NCI-H2227 (cell line): ENCODE measurements at regions not wholly inside any gene's neighbourhood (a gene's known extent, or its start where the extent isn't known, plus 50 kb on each side); places are given as distances from the start of the nearest gene placed in this dataset.

Experiments
- DNase-seq: peaks from one replicate; lab custom pipeline; 2025; ENCODE audit not compliant: unreplicated experiment; lab: John Stamatoyannopoulos, UW

DNA sequence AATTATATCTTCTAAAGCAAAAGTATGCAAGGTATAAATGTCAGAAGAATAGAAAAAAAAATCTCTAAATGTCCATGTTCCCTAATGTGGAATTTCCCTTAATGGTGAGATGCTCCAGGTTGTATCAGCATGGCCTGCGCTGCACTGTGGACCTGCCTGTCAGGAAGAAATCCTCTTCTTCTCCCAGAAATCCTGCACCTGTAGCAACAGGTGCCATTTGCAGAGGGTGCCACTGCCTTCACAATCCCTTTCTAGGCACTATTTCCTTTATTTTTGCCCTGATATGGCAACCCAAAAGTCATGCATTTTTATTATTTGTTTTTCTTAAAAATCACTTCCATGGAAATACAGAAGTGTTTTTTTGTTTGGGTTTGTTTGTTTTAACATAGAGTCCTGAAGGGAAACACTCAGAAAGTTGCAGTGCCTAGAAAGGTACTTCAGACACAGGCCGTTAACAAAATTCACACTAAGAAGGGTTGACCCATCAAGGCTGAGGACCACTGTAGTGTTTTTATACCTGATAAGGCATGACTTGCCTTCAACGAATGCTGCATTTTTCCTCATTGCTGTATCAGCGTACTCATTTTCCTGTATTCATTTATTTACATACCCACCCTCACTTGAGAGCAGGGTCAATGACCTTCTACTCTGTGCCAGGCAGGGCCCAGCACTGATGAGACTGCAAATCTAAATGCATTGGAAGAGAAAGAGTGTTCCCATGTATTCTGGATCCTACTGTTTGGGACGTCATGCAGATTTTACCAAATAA lies 177.8 kb downstream of the SNX18 start:
- no peak for DNase-seq

DNA sequence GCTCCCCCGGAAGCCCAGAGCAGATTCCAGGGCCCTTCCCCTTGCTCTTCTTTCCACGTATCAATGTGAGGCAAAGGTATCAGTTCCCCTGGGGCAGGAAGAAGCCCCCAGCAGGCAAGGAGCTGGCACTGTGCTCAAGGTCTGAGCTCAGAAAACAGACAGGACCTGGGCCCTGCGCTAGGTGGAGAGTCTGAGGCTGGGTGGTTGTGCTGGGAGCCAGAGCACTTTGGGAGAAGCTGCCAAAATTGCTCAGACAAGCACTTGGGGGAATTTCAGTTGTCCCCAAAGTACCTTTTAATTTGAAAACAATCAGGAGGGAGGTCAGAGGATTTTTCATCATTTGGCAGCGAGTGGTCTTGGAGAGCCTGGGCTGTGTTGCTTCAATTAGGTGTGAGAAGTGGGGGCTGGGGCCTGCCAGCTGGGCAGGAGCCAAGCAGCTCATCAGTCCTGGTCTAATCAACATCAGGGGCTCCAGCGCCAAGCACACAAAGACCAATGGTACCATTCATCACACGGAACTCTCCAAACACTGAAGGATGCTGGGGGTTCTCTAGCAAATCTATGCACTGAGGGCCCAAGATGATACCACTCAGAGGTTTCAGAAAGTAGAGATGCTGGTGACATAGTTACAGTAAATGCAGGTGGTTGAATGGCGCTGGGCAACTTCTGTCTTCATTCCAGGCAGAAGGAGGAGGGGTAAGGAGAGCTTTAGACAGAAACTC lies 176.5 kb downstream of the SNX18 start:
- no peak for DNase-seq

DNA sequence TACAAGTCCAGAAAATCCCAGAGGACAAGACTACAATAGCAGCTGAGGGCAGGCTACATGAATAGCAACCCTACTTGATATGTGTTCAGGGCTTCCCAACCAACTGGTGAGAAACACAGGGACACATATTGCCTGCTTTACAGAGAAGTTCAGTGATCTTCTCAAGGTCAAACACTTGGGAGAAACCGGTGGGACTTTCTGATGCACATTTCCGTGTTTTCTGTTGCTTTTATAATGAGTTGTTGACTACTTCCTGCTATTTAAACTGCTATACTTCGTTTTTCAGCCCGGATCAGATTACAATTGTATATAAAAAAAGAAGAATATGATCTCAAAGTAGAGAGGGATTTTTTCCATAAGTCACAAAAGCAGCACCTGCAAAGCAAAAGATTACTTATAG lies 175.1 kb downstream of the SNX18 start:
- no peak for DNase-seq

DNA sequence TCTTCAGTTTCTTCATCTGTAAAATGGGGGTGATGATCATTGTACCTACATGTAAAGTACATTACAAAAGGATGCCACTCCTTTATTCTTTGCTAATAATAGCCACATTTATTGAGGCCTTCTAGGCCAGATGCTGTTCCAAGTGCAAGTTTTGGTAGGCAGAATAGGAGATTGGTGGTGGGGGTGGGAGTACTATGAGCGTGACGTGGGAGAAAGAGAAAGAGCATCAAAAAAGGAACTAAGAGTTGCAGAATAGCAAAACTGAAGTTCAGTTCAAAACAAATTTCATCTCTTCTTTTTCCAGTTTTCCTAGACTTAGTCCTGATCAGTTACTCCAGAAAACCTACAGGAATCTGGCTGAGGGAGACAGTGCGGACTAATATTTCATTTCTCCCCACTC lies 174.1 kb downstream of the SNX18 start:
- DNase-seq = no peak

DNA sequence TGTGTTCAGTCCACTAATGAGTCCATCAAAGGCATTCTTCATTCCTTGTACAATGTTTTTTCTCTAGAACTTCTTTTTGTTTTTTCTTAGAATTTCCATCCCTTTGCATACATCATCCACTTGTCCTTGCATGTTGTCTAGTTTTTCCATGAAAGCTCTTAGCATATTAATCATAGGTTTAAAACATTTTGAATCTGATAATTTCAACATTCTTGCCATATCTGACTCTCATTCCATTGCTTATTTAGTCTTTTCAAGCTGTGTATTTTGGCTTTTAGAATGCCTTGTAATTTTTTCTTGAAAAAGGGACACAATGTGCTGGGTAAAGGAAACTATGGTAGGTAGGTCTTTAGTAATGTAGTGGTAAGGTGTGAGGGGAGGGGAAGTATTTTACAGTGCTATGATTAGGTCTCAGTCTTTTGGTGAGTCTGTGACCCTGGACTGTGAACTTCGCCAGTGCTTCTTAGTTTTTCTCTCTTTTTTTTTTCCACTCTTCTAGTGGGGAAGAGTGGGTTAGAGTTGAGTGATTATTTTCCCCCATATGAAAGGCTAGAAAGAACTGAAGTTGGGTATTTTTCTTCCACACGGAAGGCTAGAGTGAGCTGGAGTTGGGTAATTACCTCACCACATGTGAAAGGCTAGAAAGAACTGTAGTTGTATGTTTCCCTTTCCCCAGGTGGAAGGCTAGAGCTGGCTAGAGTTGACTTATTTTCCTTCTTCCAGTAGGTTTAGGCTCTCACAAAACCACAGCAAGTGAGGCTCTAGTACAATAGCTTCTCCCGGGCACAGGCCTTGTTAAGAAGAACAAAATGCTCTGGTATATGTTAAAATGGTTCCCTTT lies 172.1 kb downstream of the SNX18 start:
- no peak for DNase-seq

DNA sequence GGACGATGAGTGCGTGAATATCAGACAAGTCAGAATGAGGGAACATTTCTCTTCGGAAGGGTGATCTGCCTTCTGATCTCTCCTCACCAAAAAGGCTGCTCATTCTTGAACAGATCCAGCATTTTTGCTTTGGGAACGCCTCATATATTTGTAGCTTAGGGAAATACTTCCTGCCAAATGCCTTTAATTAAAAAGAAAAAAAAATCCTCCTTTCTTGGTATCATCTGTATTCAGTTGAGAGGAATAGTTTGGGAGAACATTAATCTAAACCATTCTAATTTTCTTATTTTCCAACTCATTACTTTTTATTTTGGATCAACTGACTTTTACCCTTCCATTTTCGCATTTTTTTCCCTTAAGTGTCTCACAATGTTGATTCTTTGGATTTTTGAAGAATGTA lies 163.4 kb downstream of the SNX18 start:
- DNase-seq = no peak

DNA sequence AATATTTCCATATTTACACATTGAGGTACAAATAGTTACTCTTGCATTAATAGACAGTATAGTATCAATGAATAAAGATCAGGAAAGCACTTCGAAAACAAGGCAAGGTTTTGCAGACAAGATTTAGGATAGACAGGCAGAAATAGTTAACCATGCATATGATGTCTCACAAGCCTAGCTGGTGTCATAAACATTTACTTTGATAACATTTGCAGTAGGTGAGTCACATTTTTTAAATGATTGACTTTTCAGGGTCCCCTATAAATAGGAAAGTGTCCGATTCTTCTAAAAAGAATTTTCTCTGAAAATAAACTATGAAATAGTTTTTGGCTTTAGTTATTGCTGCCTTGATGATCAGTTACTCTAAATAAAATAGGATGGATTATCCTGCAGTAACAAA lies 162.1 kb downstream of the SNX18 start:
- DNase-seq = no peak

DNA sequence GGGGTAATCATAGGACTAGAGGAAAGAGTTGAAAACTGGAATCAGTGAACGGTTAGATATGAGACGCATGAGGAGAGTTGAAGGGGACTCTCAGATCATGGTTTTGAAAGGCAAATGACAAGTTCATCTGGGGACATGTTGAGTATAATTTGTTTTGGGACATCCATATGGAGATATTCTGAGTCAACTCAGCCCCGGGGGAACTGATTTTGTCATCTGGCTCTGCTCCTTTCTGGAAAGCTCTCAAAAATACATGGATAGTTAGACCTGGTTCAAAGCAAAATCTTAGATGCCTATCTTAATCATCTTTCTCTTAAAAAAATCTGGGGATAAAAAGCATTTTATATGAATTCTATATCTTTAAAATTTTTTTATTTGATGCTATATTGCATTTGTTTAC lies 161.2 kb downstream of the SNX18 start:
- DNase-seq = no peak

DNA sequence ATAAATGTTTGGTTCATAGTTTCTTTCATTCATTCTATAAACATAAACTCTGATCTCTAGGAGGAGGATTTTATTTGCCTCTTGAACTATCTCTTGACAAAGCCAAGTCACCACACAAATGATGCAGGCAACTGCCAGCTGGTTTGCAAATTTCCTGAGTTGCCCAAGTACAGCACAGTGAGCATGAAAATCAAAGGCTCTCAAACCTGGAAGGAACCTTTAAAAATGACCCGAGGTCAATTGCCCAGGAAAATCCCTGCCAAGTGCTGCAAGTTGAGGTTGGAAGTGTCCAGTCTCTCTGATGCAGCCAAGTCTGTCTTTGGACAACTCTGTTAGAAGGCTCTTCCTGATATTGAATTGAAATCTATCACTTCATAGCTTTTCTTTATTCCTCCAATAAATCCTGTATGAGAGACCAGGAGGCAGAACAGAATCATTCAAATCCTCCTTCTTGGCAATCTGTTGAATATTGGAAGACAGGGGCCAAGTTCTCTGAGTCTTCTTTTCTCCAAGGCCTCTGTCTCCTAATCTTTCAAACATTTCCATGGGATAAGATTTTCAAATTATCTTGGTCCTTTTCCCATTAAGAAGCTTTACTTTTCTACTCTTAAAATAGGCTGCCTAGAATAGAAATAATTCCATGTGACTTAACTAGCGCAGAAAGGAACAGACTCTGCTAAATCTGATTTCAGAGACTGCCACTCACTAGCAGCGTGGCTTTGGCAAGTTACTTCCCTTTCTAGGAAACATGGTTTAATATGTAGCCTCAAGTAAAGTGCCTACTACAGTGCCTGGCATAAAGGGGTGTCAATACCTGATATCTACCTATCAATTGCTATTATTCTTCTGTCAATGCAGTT lies 159.2 kb downstream of the SNX18 start:
- no peak for DNase-seq

DNA sequence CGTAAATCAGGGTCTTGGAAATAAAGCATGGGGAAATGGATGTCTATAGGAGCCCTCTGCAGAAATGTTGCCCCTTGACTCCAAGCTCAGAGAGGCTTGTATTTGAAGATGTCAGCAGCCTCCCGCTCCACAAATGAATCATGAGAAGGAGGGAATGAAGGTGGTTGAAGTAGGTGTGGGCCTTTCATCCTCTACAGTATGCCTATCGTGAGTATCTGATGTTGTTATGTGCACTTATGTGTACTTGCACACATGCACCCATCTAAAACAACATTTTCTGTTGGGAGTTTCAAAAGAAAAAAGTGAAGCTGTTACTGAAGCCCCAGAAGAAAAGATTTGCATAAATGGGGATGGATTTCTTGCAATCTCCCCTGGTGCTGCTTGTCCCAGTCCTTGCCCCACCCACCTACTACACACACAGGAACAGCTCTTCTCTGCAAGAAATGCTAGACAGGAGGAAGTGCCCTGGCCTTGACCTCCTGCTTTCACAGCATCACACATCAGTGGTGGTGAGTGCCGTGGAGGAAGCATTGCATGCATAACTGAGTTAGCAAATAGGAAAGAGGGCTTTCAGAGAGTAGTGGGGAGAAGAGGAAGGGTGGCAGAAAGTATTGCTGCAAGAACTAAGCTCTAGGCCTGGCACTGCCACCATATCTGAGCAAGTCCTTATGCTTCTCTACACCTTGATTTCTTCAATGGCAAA lies 156.1 kb downstream of the SNX18 start:
- DNase-seq = no peak

DNA sequence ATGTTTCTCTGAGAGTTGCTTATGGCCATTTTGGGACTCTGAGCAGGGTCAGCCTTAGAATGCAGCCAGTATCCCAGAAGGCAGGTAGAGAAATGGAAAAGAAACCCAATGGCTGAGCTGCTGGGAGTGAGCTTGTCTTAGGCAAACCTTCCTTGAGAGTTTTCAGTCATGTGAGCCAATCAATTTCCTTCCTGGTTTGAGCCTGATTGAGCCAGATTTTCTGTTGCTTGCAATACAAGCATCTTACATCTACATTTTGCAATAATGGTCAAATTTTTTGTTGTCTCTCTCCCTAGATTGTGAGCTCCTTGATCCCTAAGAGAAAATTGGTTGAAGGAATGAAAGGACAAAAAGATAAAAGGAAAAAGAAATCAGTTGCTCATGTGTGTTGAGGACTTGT lies 155.3 kb downstream of the SNX18 start:
- DNase-seq = no peak

DNA sequence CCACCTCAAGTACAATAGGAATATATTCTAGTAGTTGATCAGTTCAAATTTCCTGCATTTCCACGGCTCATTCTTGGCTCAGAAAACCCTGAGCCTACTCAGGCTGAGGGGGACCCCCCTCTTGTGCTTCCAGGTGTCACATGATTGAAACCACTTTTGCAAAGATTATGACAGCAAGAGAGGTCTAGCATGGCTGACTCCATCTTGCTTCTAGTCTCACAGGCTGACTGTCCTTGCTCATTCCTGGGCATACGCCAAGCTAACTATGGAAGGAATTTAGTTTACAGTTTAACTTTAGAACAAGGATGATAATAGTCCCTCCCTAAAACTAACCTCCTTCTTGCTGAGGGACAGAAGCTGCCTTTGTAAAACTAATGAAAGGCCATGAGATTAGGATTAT lies 154.1 kb downstream of the SNX18 start:
- no peak for DNase-seq

DNA sequence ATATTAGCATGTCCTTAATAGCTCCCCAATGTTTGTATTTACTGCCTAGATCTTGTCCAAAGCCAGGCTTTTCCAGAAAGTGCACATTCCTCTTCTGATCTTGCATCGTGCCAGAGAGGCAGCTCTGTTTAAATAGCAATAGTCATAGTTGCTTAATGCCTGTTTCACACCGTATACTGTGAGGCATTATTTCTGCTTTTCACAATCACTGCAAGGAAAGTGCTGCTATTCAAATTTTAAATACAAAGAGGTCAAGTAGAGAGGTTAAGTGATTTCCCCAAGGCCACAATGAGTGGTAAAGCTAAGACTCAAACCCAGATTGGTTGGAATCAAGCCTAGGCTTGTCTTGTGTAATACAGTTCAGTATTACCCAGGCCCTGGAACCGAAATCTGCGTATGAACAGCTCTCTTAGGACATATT lies 153.6 kb downstream of the SNX18 start:
- DNase-seq = no peak

DNA sequence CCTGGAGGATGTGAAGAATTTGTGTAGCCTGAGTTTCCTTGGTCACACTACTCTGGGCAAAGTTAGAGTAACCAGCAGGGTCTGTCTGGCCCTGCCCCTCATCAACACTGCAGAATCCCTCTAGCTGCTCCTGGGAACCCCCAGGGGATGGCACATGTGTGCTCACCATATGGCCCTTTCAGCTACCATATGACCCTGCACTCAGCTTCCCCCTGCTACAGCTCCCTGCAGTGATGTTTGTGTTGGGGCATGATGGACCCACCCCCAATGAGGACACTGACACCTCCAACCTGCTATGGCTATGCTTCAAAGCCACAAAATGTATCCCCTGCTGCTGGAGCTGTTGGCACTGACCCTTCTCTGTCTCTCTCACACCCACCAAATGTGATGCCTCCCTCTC lies 152.7 kb downstream of the SNX18 start:
- no peak for DNase-seq

DNA sequence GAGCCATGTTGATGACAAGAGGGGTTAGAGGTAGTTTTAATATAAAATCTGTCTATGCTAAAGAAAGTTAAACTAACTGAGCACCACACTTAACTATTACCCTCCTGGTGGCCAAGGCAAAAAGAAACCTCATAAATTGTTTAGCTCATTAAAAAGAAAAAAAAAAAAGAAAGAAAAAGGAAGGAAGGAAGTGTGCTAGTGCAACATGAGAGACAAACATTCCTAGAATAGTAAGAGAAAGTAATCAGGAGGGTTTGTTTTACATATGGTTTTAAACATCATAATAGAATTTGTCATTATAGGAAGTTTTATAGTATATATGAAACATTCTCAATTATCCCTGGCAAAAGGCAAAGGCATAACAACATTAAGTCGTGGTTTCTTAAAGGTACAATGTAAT lies 152.3 kb downstream of the SNX18 start:
- no peak for DNase-seq

DNA sequence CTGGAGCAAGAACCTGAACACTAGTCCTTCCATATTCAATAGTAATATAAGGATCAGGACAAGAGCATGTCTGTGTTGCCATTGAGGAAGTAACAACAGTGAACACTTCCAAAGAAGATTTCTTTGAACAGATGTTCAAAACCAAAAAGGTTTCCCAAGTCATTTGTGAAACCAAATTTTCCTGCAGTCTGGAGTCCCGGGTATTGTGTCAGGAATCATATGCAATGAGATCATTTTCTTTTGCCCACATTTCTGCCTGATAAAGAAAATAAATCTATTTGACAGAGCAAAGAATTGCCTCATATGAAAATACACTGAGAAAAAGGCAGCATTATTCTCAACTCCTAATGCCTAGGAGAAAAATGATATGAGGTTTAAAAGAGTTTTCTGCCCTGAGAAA lies 151.7 kb downstream of the SNX18 start:
- no peak for DNase-seq

DNA sequence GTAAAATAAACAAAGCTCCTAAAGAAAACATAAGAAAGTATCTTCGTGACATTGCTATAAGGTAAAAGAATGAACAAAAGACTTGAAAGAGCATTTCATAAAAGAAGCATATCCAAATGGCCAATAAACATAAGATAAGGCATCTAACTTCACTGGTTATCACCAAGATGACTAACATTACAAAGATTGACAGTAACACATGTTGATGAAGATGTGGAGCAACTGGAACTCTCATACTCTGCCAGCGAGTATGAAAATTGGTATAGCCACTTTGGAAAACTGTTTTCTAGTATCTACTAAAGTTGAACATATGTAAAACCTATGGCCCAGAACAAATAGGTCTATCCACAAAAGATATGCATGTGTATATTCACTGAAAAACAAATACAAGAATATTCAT lies 150.5 kb downstream of the SNX18 start:
- DNase-seq = no peak

DNA sequence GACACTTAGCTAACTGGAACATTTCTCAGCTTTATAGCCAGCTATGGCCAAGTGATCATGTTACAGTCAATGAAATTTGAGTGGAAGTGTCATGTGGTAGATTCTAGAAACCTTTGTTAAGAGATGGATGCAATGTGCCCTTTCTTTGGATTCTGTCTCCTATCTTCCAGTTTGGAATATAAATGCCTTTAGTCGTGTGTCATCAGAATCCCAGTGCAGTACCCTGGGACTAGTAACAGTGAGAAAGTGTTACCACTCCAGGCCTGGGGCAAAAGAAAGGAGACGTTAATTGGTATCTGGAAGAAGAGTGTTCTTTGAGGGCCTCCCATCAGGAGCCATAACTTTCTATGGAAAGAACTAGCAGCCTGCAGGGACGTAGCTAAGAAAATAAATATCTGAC lies 149.6 kb downstream of the SNX18 start:
- DNase-seq = no peak

DNA sequence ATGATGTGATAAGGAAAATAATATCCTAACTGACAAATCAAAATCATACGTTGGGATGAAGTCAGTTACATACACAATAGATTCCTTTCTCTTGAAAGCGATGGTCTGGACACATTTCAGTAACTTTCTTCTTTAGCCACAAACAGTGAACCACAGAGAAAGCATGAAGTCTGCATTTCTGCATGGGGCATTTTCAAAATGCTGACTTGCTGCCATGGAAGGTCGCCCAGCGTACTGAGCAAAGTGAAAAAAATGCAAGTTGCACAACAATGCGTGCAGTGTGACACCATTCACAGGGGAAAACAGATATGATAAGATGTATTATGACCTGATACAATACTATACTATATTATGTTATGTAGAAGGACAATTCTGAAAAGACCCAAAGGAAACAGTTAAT lies 146.3 kb downstream of the SNX18 start:
- no peak for DNase-seq

DNA sequence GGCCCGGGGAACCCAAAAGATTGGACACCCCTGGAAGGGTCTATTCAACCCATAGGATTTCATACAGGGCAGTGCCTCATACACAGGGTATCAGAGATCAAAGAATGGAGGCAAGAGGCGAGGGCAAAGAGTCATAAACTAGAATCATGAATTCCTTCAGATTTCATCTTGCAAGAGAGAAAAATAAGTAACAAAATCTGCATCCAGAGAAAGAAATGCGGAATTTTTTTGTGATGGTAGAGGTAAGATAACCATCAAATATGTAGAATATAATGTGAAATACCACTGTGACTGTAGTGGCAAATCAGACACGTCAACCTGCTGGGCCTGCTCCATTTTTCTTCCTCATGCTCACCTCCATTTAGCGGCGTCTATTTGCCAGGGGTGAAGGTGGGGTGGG lies 143.6 kb downstream of the SNX18 start:
- DNase-seq = no peak
